Stimulated activated CD4-positive, alpha-beta T cell treated with anti-CD3 and anti-CD28 coated beads, Interleukin-2, amount 100 ng/mL, for 4 hours (primary cell): ENCODE measurements at regions not wholly inside any gene's neighbourhood (a gene's known extent, or its start where the extent isn't known, plus 50 kb on each side); places are given as distances from the start of the nearest gene placed in this dataset.

ENCODE experiments used
- DNase-seq: peaks from one replicate; pipeline ENCODE4 v3.0.0-alpha.2; 2020; ENCODE audit warnings: low read depth

- DNase-seq = no peak
Measured at GRCh38 chr20:52779125-52779524, 193.0 kb upstream of the TSHZ2 start.

DNA sequence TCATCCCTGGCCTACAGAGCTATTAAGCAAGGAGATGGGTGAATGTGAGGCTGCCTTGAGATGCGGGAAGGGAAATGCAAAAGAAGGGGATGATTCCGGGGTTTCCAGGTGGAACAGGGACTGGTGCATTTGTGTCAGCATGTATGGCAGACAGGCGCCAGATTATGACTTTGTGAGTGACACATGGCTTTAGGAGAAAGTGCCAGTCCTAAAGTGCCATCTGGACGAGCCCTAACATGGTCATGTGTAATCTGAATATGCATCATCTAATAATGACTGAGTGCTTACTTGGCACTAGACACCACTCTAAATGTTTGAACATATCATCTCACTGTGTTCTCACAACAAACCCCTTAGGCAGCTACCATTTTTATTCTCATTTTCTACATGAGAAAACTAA, 195.0 kb upstream of the TSHZ2 start:
- DNase-seq = no peak

DNA sequence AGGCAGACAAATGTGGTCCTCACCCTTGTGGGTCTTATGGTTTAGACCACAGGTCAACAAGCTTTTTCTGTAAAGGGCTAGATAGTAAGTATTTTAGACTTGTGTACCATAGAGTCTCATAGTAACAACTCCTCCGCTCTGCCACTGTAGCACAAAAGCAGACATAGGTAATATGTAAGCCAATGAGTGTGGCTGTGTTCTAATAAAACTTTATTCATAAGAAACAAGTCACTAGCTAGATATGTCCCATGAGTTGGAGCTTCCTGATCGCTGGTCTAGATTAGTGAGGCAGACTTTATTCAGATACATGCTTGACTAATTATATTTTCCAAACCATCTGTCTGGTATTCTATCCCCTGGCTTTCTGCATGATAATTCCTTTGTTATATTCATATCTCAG, 196.4 kb upstream of the TSHZ2 start:
- DNase-seq = no peak

- no peak for DNase-seq
Measured at GRCh38 chr20:52768694-52769093, 203.5 kb upstream of the TSHZ2 start.

DNA sequence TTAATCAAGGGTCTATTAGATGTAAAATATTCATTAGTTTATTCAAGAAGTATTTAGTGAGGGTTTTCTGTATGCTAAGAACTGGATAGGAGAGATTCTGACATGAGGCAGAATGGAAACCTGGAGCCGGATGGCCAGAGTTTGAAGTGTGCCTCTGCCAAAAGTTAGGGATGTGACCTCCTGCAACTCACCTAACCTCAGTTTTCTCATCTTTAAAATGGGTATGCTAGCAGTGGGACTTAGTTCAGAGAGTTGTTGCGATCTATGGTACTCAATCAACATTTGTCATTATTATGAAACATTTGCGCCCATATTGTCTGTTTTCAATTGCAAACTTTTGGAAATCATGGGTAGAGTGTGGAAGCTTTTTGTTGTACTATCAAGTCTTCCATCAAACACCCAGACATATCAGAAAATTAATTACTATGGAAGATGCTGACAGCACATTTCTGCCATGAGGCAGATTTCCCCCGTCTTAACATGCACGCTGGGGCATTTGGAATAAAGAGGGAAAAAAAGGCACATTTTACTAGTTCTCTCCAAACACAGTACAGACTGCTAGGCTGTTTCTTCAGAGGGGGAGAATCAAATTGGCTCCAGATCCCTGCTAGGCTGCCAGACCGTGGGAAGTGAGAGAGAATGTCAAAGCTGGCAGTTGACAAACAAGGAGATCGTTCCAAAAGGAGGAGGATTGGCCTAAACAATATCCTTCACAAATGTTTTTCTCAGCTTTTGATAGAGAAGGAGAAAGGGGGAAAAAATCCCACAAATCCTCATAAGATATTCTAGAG, 205.3 kb upstream of the TSHZ2 start:
- DNase-seq = no peak

GRCh38 chr20:52763321-52763853, 208.8 kb upstream of the TSHZ2 start:
- DNase-seq = no peak

GRCh38 chr20:52761867-52762266, 210.3 kb upstream of the TSHZ2 start:
- DNase-seq = no peak

DNA sequence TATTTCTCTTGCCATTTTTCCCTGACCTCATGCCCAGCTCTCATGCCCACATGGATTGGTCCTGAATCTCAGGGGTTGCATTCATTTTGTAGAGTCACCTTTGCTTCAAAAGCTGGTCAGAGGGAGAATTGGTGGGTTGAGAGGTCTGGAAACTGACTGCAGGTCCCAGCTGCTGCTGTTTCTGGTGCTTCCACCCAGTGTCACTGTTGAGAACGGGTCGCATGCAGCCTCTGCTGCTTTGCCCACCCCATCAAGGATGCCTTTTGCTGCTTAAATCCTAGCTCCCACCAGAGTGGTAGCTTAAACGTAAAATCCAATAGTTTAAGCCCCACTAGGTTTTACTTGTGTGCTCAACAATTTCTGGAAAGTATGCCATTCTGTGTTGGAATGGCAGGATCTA, 211.4 kb upstream of the TSHZ2 start:
- DNase-seq = no peak

DNA sequence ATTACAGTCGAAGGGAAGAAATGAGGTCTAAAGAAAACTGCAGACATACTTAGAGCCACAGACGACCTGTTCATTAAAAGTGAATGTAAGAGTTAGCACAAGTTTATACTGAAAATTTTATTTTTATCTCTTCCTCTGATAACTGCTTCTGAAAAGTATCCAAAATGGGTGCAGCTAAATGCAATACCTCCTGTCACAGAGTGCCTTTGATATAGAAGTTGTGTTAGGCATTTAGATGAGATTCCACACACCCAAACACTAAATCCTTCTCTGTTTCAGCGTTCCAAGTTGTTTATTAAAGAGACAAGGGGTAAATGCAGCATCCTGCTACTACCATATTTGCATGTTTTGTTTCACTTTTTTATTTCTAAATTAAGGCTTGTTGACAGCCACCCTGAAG, 214.7 kb upstream of the TSHZ2 start:
- no peak for DNase-seq

DNA sequence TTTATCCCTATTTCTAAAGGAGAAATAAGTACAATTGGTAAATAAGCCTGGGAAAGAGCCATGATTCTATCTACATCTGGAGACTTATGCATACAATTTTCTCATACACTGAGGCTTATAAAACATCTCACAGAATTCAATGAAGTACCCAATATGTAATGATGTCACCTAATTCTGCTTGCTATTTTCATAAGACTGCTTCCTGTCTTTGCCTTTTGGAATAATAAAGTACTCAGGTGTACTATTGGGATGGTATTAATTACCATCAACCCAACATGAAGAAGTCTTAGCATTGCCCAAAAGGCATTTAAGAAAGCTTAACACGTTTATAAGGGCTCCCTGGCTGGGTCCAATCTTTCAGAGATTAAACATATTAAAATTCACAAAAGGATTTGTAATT, 216.4 kb upstream of the TSHZ2 start:
- DNase-seq = no peak

DNA sequence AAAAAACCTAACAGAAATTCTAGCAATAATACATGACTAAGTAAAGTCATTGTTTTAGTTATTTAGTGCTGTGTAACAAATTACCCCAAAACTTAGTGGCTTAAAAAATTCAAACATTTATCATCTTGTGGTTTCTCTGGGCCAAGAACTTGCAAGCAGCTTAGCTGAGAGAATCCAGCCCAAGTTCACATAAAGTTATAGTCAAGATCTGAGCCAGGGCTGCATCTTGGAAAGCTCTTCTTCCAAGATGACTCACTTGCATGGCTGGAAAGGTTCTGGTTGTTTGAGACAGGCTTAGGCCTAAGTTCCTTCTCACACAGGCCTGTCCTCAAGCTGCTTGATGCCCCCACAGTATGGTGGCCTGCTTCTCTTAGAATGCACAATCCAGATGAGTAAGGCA, 217.8 kb upstream of the TSHZ2 start:
- DNase-seq = no peak

DNA sequence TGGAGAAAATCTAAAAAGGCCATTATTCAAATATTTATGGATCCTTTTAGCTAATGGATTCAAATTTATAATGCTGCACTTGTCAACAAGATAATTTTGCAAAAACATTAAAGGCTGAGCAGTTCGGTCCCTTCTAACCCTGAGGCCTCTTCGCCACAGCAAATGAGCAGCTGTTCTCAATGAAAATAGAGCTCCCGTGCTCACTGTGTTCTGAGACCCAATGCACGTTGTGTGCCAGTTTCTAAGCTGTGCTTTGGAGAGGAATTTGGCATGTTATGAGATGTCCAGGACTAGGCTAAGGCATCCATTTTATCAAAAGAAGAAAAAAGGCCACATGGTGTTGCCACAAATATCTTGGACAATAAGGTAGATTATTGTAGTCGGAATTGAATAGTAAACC, 220.1 kb upstream of the TSHZ2 start:
- no peak for DNase-seq

GRCh38 chr20:52751571-52751970, 220.6 kb upstream of the TSHZ2 start:
- DNase-seq = no peak

DNA sequence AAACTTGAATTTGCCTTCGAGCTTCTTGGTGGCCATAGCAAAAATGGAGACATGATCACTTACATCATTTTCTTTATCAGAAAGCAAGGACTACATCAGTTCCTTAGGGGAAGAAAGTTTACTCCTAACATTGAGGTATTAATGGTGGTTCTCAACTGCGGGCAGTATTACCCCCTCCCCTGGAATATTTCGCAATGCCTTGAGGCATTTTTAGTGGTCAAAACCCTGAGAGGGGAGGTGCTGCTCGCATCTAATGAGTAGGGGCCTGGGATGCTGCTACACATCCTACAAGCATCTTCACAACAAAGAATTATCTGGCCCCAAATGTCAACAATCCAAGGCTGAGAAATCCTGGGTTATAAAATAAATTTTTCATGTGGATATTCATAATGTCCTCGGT, 222.2 kb upstream of the TSHZ2 start:
- no peak for DNase-seq

DNA sequence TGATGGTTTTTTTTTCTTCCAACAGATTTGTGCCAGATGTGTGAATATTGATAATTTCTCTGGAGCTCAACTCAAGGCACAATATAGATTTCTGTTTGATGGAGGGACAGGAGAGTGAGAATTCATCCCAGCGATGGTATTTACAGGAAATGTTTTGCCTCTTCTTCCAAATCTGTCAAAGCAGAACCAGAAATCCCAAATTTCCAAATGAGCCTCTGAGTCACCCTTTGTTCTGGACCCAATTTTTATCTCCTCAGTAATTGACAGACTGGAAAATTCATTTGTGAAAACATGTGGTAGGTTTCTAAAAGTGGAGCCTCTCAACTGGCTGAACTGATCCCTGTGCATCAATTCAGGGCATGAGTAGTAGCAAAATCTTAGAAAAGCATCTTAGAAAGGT, 223.2 kb upstream of the TSHZ2 start:
- no peak for DNase-seq

- no peak for DNase-seq
Measured at GRCh38 chr20:52748285-52748932, 223.7 kb upstream of the TSHZ2 start.

- no peak for DNase-seq
Measured at GRCh38 chr20:52747845-52748284, 224.3 kb upstream of the TSHZ2 start.

DNA sequence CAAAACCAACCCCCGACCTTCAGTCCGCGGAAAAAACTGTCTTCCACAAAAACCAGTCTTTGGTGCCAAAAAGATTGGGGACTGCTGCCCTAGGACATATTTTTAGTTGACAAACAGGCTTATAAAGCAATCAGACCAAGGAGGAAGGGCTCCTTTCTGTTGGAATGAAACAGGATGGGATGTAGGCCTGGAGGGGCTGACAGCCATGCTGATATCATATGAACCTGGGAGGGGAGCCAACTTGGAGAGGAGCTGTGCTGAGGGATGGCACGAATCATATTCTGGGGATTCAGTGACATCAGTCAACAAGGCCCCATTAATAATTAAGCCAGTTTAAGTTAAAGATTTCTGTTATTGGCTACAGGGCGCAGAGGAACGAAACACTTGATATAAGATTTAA, 225.4 kb upstream of the TSHZ2 start:
- DNase-seq = no peak

GRCh38 chr20:52746190-52746589, 226.0 kb upstream of the TSHZ2 start:
- no peak for DNase-seq

DNA sequence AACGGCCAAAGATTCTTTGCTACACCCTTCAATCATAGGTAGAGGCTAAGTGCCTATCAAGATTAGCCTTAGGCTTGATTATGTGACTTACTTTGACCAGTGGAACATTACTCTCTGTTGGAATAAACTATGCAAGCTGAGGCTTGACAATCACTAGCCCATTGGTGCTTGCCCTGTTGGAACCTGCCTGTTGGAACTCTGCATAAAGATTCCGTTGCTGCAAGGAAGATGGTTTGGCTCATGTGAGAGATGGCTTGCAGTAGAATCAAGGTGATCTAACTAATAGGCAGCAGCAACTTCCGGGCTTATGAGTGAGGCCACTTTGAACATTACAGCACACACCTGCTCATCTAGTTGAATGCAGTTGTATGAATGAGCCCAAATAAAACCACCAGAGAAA, 227.7 kb upstream of the TSHZ2 start:
- DNase-seq = no peak

GRCh38 chr20:52738081-52738480, 234.1 kb upstream of the TSHZ2 start:
- DNase-seq = no peak

- DNase-seq = no peak
Measured at GRCh38 chr20:52736507-52736906, 235.7 kb upstream of the TSHZ2 start.

- no peak for DNase-seq
Measured at GRCh38 chr20:52731093-52731492, 241.1 kb upstream of the TSHZ2 start.
